IMR-90 (cell line): ENCODE measurements at regions not wholly inside any gene's neighbourhood (a gene's known extent, or its start where the extent isn't known, plus 50 kb on each side); places are given as distances from the start of the nearest gene placed in this dataset.

Experiments used
- ATAC-seq: fragments of 200-7000 bp; cut with Tn5 transposase; 2 replicates; pipeline ENCODE4 v1.9.1; 2020; ENCODE audit warnings: low read depth, mild to moderate bottlenecking, moderate library complexity
- BruUV-seq: library from RNA; stranded (reverse); fragments of 400-500 nt; replicated peaks from 2 replicates; lab custom pipeline; 2021; lab: Mats Ljungman, UMichigan
- CTCF ChIA-PET: fragments of 300-600 bp; formaldehyde crosslinking; extraction: SDS; loops from one replicate; lab custom pipeline; 2021; ENCODE audit warnings: antibody characterized with exemption; lab: Yijun Ruan, JAX
- POLR2A ChIA-PET: fragments of 300-600 bp; sonication (Branson Sonifier 250); formaldehyde crosslinking; loops from one replicate; lab custom pipeline; 2022; ENCODE audit warnings: antibody characterized with exemption; ENCODE audit not compliant: unreplicated experiment; lab: Charles Lee
- DNase-seq: peaks from one replicate; pipeline ENCODE4 v3.0.0; 2013
- H2AFZ ChIP-seq: replicated peaks from 2 replicates; pipeline ENCODE3; 2013; ENCODE audit warnings: low read length, mild to moderate bottlenecking; ENCODE audit not compliant: poor library complexity
- H2AK5ac ChIP-seq: 2 replicates; pipeline ENCODE4 v1.6.1; 2013; ENCODE audit warnings: low read depth, low read length, inconsistent platforms
- H2AK9ac ChIP-seq: replicated peaks from 2 replicates; pipeline ENCODE3; 2013; ENCODE audit warnings: mild to moderate bottlenecking, low read depth, low read length, moderate library complexity; ENCODE audit not compliant: poor library complexity
- H2BK120ac ChIP-seq: 2 replicates; pipeline ENCODE4 v1.6.1; 2013; ENCODE audit warnings: low read depth, low read length, inconsistent platforms
- H2BK15ac ChIP-seq: 3 replicates; pipeline ENCODE4 v1.6.1; 2013; ENCODE audit warnings: low read depth, low read length, inconsistent platforms
- H2BK20ac ChIP-seq: 2 replicates; pipeline ENCODE4 v1.6.1; 2013; ENCODE audit warnings: low read depth, mild to moderate bottlenecking, inconsistent platforms, low read length, moderate library complexity
- H2BK5ac ChIP-seq: 2 replicates; pipeline ENCODE4 v1.6.1; 2013; ENCODE audit warnings: mild to moderate bottlenecking, low read depth, low read length, inconsistent platforms; ENCODE audit not compliant: poor library complexity, severe bottlenecking
- H3K14ac ChIP-seq: replicated peaks from 2 replicates; pipeline ENCODE4 v1.6.1; 2013; ENCODE audit warnings: low read depth, low read length, inconsistent platforms
- H3K18ac ChIP-seq: 2 replicates; pipeline ENCODE4 v1.6.1; 2013; ENCODE audit warnings: low read depth, low read length, control low read depth
- H3K23ac ChIP-seq: 2 replicates; pipeline ENCODE4 v1.6.1; 2013; ENCODE audit warnings: low read depth, low read length, inconsistent platforms
- H3K27ac ChIP-seq: 2 replicates; pipeline ENCODE4 v1.5.1; 2013; ENCODE audit warnings: mild to moderate bottlenecking, control low read depth, low read length; ENCODE audit not compliant: insufficient read depth
- H3K27me3 ChIP-seq: 2 replicates; pipeline ENCODE4 v1.6.1; 2013; ENCODE audit warnings: low read length; ENCODE audit not compliant: control insufficient read depth, insufficient read depth
- H3K36me3 ChIP-seq: 2 replicates; pipeline ENCODE4 v1.6.1; 2013; ENCODE audit warnings: low read length, mixed read lengths; ENCODE audit not compliant: control insufficient read depth, insufficient read depth
- H3K4ac ChIP-seq: 2 replicates; pipeline ENCODE4 v1.6.1; 2013; ENCODE audit warnings: low read depth, low read length, inconsistent platforms
- H3K4me1 ChIP-seq: 2 replicates; pipeline ENCODE4 v1.6.1; 2013; ENCODE audit warnings: low read length, mixed read lengths; ENCODE audit not compliant: control insufficient read depth, insufficient read depth
- H3K4me2 ChIP-seq: 2 replicates; pipeline ENCODE4 v1.6.1; 2013; ENCODE audit warnings: low read depth, mild to moderate bottlenecking, control low read depth, low read length, moderate library complexity
- H3K4me3 ChIP-seq: 2 replicates; pipeline ENCODE4 v1.5.1; 2013; ENCODE audit warnings: low read depth, mild to moderate bottlenecking, control low read depth, low read length, moderate library complexity; ENCODE audit not compliant: insufficient read depth
- H3K56ac ChIP-seq: 2 replicates; pipeline ENCODE4 v1.6.1; 2013; ENCODE audit warnings: low read length, inconsistent platforms; ENCODE audit not compliant: insufficient read depth; ENCODE audit errors: extremely low read depth
- H3K79me1 ChIP-seq, 2 experiments: 2 replicates each; pipeline ENCODE4 v1.6.1; 2013; ENCODE audit warnings: low read length in 2 of 2, inconsistent platforms in 1 of 2, low read depth in 1 of 2
- H3K9ac ChIP-seq: 2 replicates; pipeline ENCODE4 v1.6.1; 2013; ENCODE audit warnings: low read depth, low read length, control low read depth
- H3K9me1 ChIP-seq: 2 replicates; pipeline ENCODE4 v1.6.1; 2013; ENCODE audit warnings: low read length, inconsistent platforms; ENCODE audit not compliant: insufficient read depth
- H3K9me3 ChIP-seq: 2 replicates; pipeline ENCODE4 v1.6.1; 2013; ENCODE audit warnings: low read length; ENCODE audit not compliant: control insufficient read depth, insufficient read depth
- H4K20me1 ChIP-seq: 2 replicates; pipeline ENCODE4 v1.6.1; 2013; ENCODE audit warnings: low read length, inconsistent platforms; ENCODE audit not compliant: insufficient read depth
- H4K5ac ChIP-seq: 2 replicates; pipeline ENCODE4 v1.6.1; 2013; ENCODE audit warnings: mild to moderate bottlenecking, low read depth, low read length, control low read depth
- H4K8ac ChIP-seq, 2 experiments: 2 replicates each; pipeline ENCODE4 v1.6.1; 2013; ENCODE audit warnings: low read depth in 2 of 2, low read length in 2 of 2, control low read depth in 1 of 2, inconsistent platforms in 1 of 2
- H4K91ac ChIP-seq: 2 replicates; pipeline ENCODE4 v1.6.1; 2013; ENCODE audit warnings: low read depth, low read length, inconsistent platforms; ENCODE audit not compliant: insufficient read depth
- BHLHE40 ChIP-seq: fragments of 150-350 bp; IDR thresholded peaks from 2 replicates; pipeline ENCODE4 v1.6.1; 2016; ENCODE audit warnings: mild to moderate bottlenecking, low read depth, low read length
- CEBPB ChIP-seq: IDR thresholded peaks from 2 replicates; pipeline ENCODE4 v1.6.1; 2012; ENCODE audit warnings: low read depth, low read length, improper control_type of control experiment
- CHD1 ChIP-seq: IDR thresholded peaks from 2 replicates; pipeline ENCODE4 v1.6.1; 2012; ENCODE audit warnings: low read depth, low read length, improper control_type of control experiment
- FOS ChIP-seq: fragments of 150-350 bp; IDR thresholded peaks from 2 replicates; pipeline ENCODE4 v1.6.1; 2016; ENCODE audit warnings: low read depth, low read length
- MAFK ChIP-seq: IDR thresholded peaks from 2 replicates; pipeline ENCODE4 v1.6.1; 2012; ENCODE audit warnings: low read depth, low read length, improper control_type of control experiment
- MAZ ChIP-seq: IDR thresholded peaks from 2 replicates; pipeline ENCODE4 v1.6.1; 2012; ENCODE audit warnings: low read depth, mild to moderate bottlenecking, low read length, improper control_type of control experiment, moderate library complexity, borderline replicate concordance
- MXI1 ChIP-seq: IDR thresholded peaks from 2 replicates; pipeline ENCODE4 v1.6.1; 2012; ENCODE audit warnings: low read depth, mild to moderate bottlenecking, low read length, moderate library complexity, borderline replicate concordance
- NFE2L2 ChIP-seq: fragments of 150-350 bp; IDR thresholded peaks from 2 replicates; pipeline ENCODE4 v1.6.1; 2016; ENCODE audit warnings: low read depth, mild to moderate bottlenecking, low read length
- POLR2A ChIP-seq: IDR thresholded peaks from 2 replicates; pipeline ENCODE4 v1.6.1; 2012; ENCODE audit warnings: mild to moderate bottlenecking, low read depth, low read length
- RAD21 ChIP-seq: IDR thresholded peaks from 2 replicates; pipeline ENCODE4 v1.6.1; 2012; ENCODE audit warnings: low read length, improper control_type of control experiment
- RCOR1 ChIP-seq: IDR thresholded peaks from 2 replicates; pipeline ENCODE4 v1.6.1; 2012; ENCODE audit warnings: mild to moderate bottlenecking, low read length, improper control_type of control experiment; ENCODE audit not compliant: insufficient replicate concordance
- RFX5 ChIP-seq: IDR thresholded peaks from 2 replicates; pipeline ENCODE4 v1.8.0; 2012; ENCODE audit warnings: low read depth, mild to moderate bottlenecking, low read length, moderate library complexity
- SMC3 ChIP-seq: fragments of 150-350 bp; IDR thresholded peaks from 2 replicates; pipeline ENCODE4 v1.6.1; 2016; ENCODE audit warnings: low read depth, mild to moderate bottlenecking, antibody characterized with exemption, low read length, moderate library complexity
- WGBS, 2 experiments: methylation state at CpG; one replicate each; pipeline versions ENCODE4 v1.1.5 to v1.1.7; 2013; ENCODE audit warnings: missing lambda C conversion rate in 2 of 2; ENCODE audit not compliant: insufficient read length in 1 of 2; ENCODE audit errors: extremely low coverage in 2 of 2; 5-methylcytosine and 5-hydroxymethylcytosine counted together
- dilution Hi-C: fragments of 300-500 bp; cut with HindIII; formaldehyde crosslinking; loops from one replicate; pipeline ENCODE4 v1.14.3; 2018; ENCODE audit warnings: low sequenced_read_pairs; ENCODE audit not compliant: unreplicated experiment
- in situ Hi-C: fragments of 300-500 bp; cut with MboI; formaldehyde crosslinking; loops from 3 replicates; pipeline ENCODE4 v1.14.3; 2019; ENCODE audit warnings: low sequenced_read_pairs, inconsistent platforms, mixed read lengths
- intact Hi-C: fragments of 100-400 bp; cut with micrococcal nuclease; formaldehyde crosslinking; loops from 2 replicates; pipeline ENCODE4 v1.10.0; 2022
- TF ChIP-seq, protein P1 (sequence below): conservative IDR thresholded peaks from 2 replicates; pipeline ENCODE4 v1.5.1; 2012; ENCODE audit warnings: mild to moderate bottlenecking, low read depth, low read length, improper control_type of control experiment
- TF ChIP-seq, protein P2 (sequence below): fragments of 150-350 bp; IDR thresholded peaks from 2 replicates; pipeline ENCODE4 v1.6.1; 2017; ENCODE audit warnings: mild to moderate bottlenecking, antibody characterized with exemption, low read length, low read depth
- TF ChIP-seq, protein P3 (sequence below): fragments of 150-350 bp; IDR thresholded peaks from 2 replicates; pipeline ENCODE4 v1.6.1; 2016; ENCODE audit warnings: low read depth, mild to moderate bottlenecking, low read length, moderate library complexity, borderline replicate concordance

DNA sequence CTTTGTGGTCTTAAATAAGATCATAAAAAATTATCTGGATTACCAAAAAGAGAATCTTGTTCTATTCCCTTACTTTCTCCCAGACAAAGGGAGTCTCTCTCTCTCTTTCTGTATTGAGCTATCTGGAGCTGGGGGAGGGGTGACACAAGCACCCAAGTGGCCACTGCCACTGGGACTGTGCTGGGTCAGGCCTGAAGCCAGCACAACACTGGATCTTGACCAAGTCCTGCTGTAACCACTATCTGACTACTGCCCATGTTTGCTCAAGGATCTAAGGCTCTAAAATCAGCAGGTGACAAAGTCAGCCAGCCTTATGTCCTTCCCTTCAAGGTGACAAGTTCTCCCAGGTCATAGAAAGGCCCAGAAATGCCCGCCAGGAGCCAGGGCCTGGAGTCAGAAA lies 75.0 kb upstream of the SPATA16 start:
- Histone ChIP-seq H3K18ac (no peak overlapping the region), H2AK5ac (no peak overlapping the region), H3K27me3 (no peaks in the 10 kb centered on the region), H4K20me1 (no peaks in the 10 kb centered on the region), H3K9me3 (no peaks in the 10 kb centered on the region), H2AFZ (no peak overlapping the region), H3K36me3 (no peaks in the 10 kb centered on the region), H3K56ac (no peak overlapping the region), H3K4me3 (no peak overlapping the region), H3K23ac (no peak overlapping the region), H4K91ac (no peak overlapping the region), H3K79me1 (no peaks in the 10 kb centered on the region), H3K4ac (no peak overlapping the region), H2BK15ac (no peak overlapping the region), H4K8ac (no peak overlapping the region), H2BK120ac (no peak overlapping the region), H2BK20ac (no peak overlapping the region), H3K4me2 (no peak overlapping the region), H2BK5ac (no peak overlapping the region), H3K9me1 (no peaks in the 10 kb centered on the region), H3K27ac (no peak overlapping the region), H4K5ac (no peak overlapping the region), H2AK9ac (no peak overlapping the region), H3K9ac (no peak overlapping the region), H3K14ac (no peak overlapping the region), H3K4me1 (no peaks in the 10 kb centered on the region)
- intact Hi-C loops, result no loop called here
- DNase-seq, result no peak
- no peak for ATAC-seq
- ChIA-PET CTCF (no interaction called here), POLR2A (no interaction called here)
- BruUV-seq, result no TSS peak
- TF ChIP-seq RCOR1 (no peak), RFX5 (no peak), MXI1 (no peak), MAFK (no peak), FOS (no peak), CHD1 (no peak), CEBPB (no peak), MAZ (no peak), RAD21 (no peak), NFE2L2 (no peak), SMC3 (no peak), POLR2A (no peak), BHLHE40 (no peak)
- TF ChIP-seq, protein P1, sequence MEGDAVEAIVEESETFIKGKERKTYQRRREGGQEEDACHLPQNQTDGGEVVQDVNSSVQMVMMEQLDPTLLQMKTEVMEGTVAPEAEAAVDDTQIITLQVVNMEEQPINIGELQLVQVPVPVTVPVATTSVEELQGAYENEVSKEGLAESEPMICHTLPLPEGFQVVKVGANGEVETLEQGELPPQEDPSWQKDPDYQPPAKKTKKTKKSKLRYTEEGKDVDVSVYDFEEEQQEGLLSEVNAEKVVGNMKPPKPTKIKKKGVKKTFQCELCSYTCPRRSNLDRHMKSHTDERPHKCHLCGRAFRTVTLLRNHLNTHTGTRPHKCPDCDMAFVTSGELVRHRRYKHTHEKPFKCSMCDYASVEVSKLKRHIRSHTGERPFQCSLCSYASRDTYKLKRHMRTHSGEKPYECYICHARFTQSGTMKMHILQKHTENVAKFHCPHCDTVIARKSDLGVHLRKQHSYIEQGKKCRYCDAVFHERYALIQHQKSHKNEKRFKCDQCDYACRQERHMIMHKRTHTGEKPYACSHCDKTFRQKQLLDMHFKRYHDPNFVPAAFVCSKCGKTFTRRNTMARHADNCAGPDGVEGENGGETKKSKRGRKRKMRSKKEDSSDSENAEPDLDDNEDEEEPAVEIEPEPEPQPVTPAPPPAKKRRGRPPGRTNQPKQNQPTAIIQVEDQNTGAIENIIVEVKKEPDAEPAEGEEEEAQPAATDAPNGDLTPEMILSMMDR, result no peak
- TF ChIP-seq, protein P2, sequence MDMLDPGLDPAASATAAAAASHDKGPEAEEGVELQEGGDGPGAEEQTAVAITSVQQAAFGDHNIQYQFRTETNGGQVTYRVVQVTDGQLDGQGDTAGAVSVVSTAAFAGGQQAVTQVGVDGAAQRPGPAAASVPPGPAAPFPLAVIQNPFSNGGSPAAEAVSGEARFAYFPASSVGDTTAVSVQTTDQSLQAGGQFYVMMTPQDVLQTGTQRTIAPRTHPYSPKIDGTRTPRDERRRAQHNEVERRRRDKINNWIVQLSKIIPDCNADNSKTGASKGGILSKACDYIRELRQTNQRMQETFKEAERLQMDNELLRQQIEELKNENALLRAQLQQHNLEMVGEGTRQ, result no peak
- TF ChIP-seq, protein P3, sequence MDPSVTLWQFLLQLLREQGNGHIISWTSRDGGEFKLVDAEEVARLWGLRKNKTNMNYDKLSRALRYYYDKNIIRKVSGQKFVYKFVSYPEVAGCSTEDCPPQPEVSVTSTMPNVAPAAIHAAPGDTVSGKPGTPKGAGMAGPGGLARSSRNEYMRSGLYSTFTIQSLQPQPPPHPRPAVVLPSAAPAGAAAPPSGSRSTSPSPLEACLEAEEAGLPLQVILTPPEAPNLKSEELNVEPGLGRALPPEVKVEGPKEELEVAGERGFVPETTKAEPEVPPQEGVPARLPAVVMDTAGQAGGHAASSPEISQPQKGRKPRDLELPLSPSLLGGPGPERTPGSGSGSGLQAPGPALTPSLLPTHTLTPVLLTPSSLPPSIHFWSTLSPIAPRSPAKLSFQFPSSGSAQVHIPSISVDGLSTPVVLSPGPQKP, result no peak
- dilution Hi-C loops, result no loop called here
- in situ Hi-C loops, result no loop called here
- no CpG with 5 or more reads among the region's 1 CpG for WGBS, 2 experiments
